ENCODE measurements at regions not wholly inside any gene's neighbourhood (a gene's known extent, or its start where the extent isn't known, plus 50 kb on each side); places are given as distances from the start of the nearest gene placed in this dataset.

DNA sequence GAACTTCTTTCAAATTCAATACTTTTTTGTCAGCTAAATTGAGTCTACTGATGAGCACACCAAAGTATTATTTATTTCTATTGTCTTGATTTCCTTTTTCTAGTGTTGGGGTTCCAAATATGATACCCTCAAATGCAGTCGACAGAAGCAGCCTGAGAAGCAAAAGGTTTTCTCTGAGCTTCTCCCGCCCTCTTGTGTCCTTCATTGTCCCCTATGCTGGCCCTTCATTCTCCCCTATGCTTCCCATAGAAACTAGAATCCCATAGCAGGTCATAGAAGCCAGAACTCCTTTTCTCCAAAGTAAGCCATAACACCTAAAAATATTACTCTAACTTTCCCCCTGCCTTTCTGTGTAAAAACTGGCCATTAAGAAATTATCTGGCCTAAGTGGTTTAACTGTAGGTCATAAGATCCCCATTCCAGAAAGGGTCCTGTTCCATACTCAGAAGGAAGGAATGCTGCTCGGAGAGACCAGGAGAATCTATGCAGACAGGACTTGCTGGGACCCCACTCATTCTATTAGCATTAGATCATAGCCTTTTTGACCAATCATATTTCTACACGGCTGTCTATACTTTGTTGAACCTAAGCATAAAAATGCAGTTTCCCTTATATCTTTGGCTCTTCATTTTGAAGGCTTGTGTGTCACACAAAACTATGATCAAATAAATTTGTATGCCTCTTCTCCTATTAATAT, 764.6 kb upstream of the PKDCC start:
- no peak for TF ChIP-seq POLR2A (IDR thresholded peaks at IDR 0.05)
- TF ChIP-seq, protein P1, sequence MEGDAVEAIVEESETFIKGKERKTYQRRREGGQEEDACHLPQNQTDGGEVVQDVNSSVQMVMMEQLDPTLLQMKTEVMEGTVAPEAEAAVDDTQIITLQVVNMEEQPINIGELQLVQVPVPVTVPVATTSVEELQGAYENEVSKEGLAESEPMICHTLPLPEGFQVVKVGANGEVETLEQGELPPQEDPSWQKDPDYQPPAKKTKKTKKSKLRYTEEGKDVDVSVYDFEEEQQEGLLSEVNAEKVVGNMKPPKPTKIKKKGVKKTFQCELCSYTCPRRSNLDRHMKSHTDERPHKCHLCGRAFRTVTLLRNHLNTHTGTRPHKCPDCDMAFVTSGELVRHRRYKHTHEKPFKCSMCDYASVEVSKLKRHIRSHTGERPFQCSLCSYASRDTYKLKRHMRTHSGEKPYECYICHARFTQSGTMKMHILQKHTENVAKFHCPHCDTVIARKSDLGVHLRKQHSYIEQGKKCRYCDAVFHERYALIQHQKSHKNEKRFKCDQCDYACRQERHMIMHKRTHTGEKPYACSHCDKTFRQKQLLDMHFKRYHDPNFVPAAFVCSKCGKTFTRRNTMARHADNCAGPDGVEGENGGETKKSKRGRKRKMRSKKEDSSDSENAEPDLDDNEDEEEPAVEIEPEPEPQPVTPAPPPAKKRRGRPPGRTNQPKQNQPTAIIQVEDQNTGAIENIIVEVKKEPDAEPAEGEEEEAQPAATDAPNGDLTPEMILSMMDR (IDR thresholded peaks at IDR 0.05) = no peak

Measured in thyroid gland (tissue), 4 donors.